Caco-2 (cell line): ENCODE measurements at regions not wholly inside any gene's neighbourhood (a gene's known extent, or its start where the extent isn't known, plus 50 kb on each side); places are given as distances from the start of the nearest gene placed in this dataset.

Experiments
- BruUV-seq: library from RNA; stranded (reverse); fragments of 400-500 nt; replicated peaks from 2 replicates; lab custom pipeline; 2021; lab: Mats Ljungman, UMichigan
- CTCF ChIA-PET: fragments of 300-600 bp; sonication (Branson Sonifier 250); formaldehyde crosslinking; loops from one replicate; lab custom pipeline; 2022; ENCODE audit warnings: antibody characterized with exemption; lab: Charles Lee
- POLR2A ChIA-PET: fragments of 300-600 bp; sonication (Branson Sonifier 250); formaldehyde crosslinking; loops from one replicate; lab custom pipeline; 2022; ENCODE audit warnings: antibody characterized with exemption; lab: Charles Lee
- DNase-seq, 2 experiments: peaks; one replicate each; pipeline versions ENCODE4 v3.0.0 to v3.0.0-alpha.2; 2020 to 2022
- H3K27me3 ChIP-seq: replicated peaks from 2 replicates; pipeline ENCODE4 v1.6.0; 2011; ENCODE audit warnings: low read length; ENCODE audit not compliant: control insufficient read depth, insufficient read depth
- H3K36me3 ChIP-seq: 2 replicates; pipeline ENCODE4 v1.5.1; 2011; ENCODE audit warnings: low read length; ENCODE audit not compliant: control insufficient read depth, insufficient read depth
- H3K4me1 ChIP-seq: fragments of 250-450 bp; sonication (Bioruptor Pico); 2 replicates; pipeline ENCODE4 v1.5.1; 2020; ENCODE audit warnings: mild to moderate bottlenecking
- H3K4me3 ChIP-seq: 2 replicates; pipeline ENCODE4 v1.5.1; 2011; ENCODE audit warnings: low read depth, mild to moderate bottlenecking, control low read depth, low read length
- H3K9me3 ChIP-seq: fragments of 250-450 bp; sonication (Bioruptor Pico); 2 replicates; pipeline ENCODE4 v1.5.1; 2020; ENCODE audit warnings: mild to moderate bottlenecking, moderate library complexity
- H3K27ac Mint-ChIP-seq: one replicate; pipeline ENCODE4 v1.8.0; 2022; ENCODE audit warnings: mixed read lengths; ENCODE audit not compliant: unreplicated experiment
- H3K27me3 Mint-ChIP-seq: one replicate; pipeline ENCODE4 v1.8.0; 2022; ENCODE audit warnings: mixed read lengths; ENCODE audit not compliant: insufficient read depth, unreplicated experiment
- H3K36me3 Mint-ChIP-seq: one replicate; pipeline ENCODE4 v1.8.0; 2022; ENCODE audit warnings: mild to moderate bottlenecking, mixed read lengths; ENCODE audit not compliant: insufficient read depth, unreplicated experiment
- H3K4me1 Mint-ChIP-seq: one replicate; pipeline ENCODE4 v1.8.0; 2022; ENCODE audit warnings: low read depth, mixed read lengths; ENCODE audit not compliant: unreplicated experiment
- H3K4me3 Mint-ChIP-seq: one replicate; pipeline ENCODE4 v1.8.0; 2022; ENCODE audit warnings: mild to moderate bottlenecking, moderate library complexity, mixed read lengths; ENCODE audit not compliant: unreplicated experiment
- H3K9me3 Mint-ChIP-seq: one replicate; pipeline ENCODE4 v1.8.0; 2022; ENCODE audit warnings: mixed read lengths; ENCODE audit not compliant: unreplicated experiment
- intact Hi-C: fragments of 100-400 bp; cut with micrococcal nuclease; formaldehyde crosslinking; loops from one replicate; pipeline ENCODE4 v1.10.0; 2022; ENCODE audit not compliant: unreplicated experiment
- TF ChIP-seq, protein P1 (sequence below), 2 experiments: fragments of 200-600 bp in 1 of 2; IDR thresholded peaks; 1 replicate in 1 of 2; 2 replicates in 1 of 2; pipeline versions ENCODE4 v1.5.1 to v1.8.0; 2011 to 2022; ENCODE audit warnings: antibody characterized with exemption in 1 of 2, control low read depth in 1 of 2, inconsistent platforms in 1 of 2, low read depth in 1 of 2, low read length in 1 of 2, mild to moderate bottlenecking in 1 of 2, moderate library complexity in 1 of 2; ENCODE audit not compliant: insufficient read depth in 1 of 2, severe bottlenecking in 1 of 2, unreplicated experiment in 1 of 2

DNA sequence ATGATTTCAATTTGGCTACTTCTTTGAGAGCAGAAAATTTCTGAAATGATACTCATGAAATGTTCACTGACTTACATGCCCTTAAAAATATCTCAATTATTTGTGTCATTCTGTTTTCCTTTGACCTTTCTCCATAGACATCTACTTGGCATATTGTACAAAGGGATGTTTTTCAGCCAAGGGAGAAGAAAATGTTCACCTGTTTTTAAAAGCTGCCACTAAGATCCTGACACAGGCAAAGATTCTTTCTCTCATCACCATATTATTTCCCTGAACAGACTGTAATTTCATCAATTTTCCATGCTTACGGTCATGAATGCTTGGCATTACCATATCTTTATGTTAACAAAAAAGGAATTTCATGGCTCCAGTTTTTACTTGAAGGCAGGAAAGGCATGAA lies 67.4 kb upstream of the DBX1 start:
- Histone ChIP-seq H3K9me3 (peaks cover 4% of the 10 kb centered on the region; the same call in 1 of the 2 replicates), H3K36me3 (no peaks in the 10 kb centered on the region), H3K4me1 (no peaks in the 10 kb centered on the region), H3K4me3 (no peak overlapping the region), H3K27me3 (no peaks in the 10 kb centered on the region)
- TF ChIP-seq, protein P1, sequence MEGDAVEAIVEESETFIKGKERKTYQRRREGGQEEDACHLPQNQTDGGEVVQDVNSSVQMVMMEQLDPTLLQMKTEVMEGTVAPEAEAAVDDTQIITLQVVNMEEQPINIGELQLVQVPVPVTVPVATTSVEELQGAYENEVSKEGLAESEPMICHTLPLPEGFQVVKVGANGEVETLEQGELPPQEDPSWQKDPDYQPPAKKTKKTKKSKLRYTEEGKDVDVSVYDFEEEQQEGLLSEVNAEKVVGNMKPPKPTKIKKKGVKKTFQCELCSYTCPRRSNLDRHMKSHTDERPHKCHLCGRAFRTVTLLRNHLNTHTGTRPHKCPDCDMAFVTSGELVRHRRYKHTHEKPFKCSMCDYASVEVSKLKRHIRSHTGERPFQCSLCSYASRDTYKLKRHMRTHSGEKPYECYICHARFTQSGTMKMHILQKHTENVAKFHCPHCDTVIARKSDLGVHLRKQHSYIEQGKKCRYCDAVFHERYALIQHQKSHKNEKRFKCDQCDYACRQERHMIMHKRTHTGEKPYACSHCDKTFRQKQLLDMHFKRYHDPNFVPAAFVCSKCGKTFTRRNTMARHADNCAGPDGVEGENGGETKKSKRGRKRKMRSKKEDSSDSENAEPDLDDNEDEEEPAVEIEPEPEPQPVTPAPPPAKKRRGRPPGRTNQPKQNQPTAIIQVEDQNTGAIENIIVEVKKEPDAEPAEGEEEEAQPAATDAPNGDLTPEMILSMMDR (IDR thresholded peaks at IDR 0.05; ENCODE audit: insufficient read depth in 1 of 2, low read depth in 1 of 2, low read length in 1 of 2, severe bottlenecking in 1 of 2, unreplicated experiment in 1 of 2), result no peak
- Mint-ChIP-seq H3K4me3 (no peak overlapping the region), H3K27ac (no peak overlapping the region), H3K36me3 (no peaks in the 10 kb centered on the region), H3K9me3 (no peaks in the 10 kb centered on the region), H3K27me3 (peaks cover 13% of the 10 kb centered on the region), H3K4me1 (no peaks in the 10 kb centered on the region)
- CTCF ChIA-PET, result no interaction called here
- DNase-seq, result no peak
- POLR2A ChIA-PET, result no interaction called here
- intact Hi-C loops, result no loop called here
- BruUV-seq, result no TSS peak

DNA sequence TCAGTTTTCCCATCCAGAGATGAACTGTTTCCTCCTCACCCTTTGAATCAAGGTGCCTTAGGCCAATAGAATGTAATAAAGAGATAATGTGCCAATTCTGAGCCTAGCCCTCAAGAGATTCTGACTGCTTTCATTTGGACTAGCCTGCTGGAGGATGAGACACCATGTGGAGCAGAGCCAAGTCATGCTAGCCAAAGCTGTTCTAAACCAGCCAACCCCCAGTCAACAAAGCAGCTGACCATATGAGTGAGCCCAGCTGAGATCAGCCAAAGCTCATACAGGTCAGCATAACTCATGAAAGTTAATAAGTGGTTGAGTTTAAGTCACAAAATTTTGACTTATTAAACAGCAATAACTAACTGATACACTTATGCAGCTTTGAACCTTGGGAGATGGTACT lies 66.7 kb upstream of the DBX1 start:
- Histone ChIP-seq H3K9me3 (peaks cover 4% of the 10 kb centered on the region; the same call in 1 of the 2 replicates), H3K27me3 (no peaks in the 10 kb centered on the region), H3K4me1 (no peaks in the 10 kb centered on the region), H3K36me3 (no peaks in the 10 kb centered on the region), H3K4me3 (no peak overlapping the region)
- CTCF ChIA-PET, result no interaction called here
- Mint-ChIP-seq H3K27me3 (peaks cover 11% of the 10 kb centered on the region), H3K36me3 (no peaks in the 10 kb centered on the region), H3K27ac (no peak overlapping the region), H3K9me3 (no peaks in the 10 kb centered on the region), H3K4me1 (no peaks in the 10 kb centered on the region), H3K4me3 (no peak overlapping the region)
- intact Hi-C loops, result no loop called here
- POLR2A ChIA-PET, result no interaction called here
- no TSS peak for BruUV-seq
- TF ChIP-seq, protein P1 (IDR thresholded peaks at IDR 0.05; ENCODE audit: insufficient read depth in 1 of 2, low read depth in 1 of 2, low read length in 1 of 2, severe bottlenecking in 1 of 2, unreplicated experiment in 1 of 2), result no peak
- DNase-seq, result no peak

DNA sequence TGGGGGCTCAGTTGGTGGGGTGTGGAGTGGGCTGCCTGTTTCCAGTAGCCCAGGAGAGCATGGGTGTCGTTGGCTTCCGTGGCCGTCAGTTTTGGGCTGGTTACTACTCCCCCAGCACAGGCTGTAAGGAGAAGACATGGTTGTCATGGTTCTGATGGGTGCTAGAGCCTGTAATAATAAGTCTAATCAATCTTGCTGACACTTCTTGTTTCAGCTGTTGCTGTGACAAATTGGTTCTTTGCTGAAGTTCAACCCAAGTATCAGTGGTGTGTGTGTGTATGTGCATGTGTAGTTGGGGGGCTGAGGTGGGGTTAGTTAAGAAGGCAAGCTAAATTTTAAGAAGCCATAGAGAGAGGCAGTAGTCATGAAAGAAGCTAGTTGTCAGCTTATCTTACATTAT lies 61.3 kb upstream of the DBX1 start:
- ChIA-PET POLR2A (no interaction called here), CTCF (no interaction called here)
- Mint-ChIP-seq H3K9me3 (no peaks in the 10 kb centered on the region), H3K4me1 (no peaks in the 10 kb centered on the region), H3K27me3 (peaks cover 12% of the 10 kb centered on the region), H3K4me3 (no peak overlapping the region), H3K27ac (no peak overlapping the region), H3K36me3 (no peaks in the 10 kb centered on the region)
- H3K27me3 ChIP-seq, result no peaks in the 10 kb centered on the region
- no peak overlapping the region for H3K4me3 ChIP-seq
- H3K36me3 ChIP-seq, result no peaks in the 10 kb centered on the region
- no peak for DNase-seq
- TF ChIP-seq, protein P1 (IDR thresholded peaks at IDR 0.05; ENCODE audit: insufficient read depth in 1 of 2, low read depth in 1 of 2, low read length in 1 of 2, severe bottlenecking in 1 of 2, unreplicated experiment in 1 of 2), result no peak
- H3K9me3 ChIP-seq, result no peaks in the 10 kb centered on the region
- BruUV-seq, result no TSS peak
- intact Hi-C loops, result no loop called here
- H3K4me1 ChIP-seq, result no peaks in the 10 kb centered on the region
